ENCODE measurements at regions not wholly inside any gene's neighbourhood (a gene's known extent, or its start where the extent isn't known, plus 50 kb on each side); places are given as distances from the start of the nearest gene placed in this dataset.

DNA sequence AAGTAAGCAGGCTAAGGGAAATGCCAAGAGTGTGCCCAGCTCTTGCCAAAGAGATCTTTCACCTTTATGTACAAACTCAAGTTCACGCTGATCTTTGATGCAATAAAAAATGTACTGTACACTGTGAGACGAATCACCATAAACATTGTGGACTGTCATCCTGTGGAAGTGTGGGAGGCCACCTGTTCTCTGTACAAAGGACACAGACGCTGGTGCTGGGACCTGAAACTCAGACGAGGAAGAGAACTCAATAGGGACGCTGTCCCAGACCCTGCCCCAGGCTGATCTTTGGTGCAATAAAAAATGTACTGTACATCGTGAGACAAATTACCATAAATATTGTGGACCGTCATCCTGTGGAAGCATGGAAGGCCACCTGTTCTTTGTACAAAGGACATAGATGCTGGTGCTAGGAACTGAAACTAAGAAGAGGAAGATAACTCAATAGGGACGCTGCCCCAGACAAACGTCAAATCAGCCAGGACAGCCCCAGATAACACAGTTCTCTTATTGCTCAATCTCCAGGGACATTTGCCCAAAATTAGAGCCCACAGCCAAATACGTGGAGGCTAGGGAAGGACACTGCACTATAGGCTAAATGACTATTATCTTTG is 312.7 kb upstream of the SGK1 start:
- WGBS, 2 donors (ENCODE audit: extremely low coverage in 2 of 2, insufficient read length in 2 of 2, insufficient replicate concordance in 1 of 2) = no CpG with 5 or more reads among the region's 10 CpGs
- no peak overlapping the region for H3K27ac ChIP-seq (replicated peaks; ENCODE audit: low read length)
- no peak overlapping the region for H2AFZ ChIP-seq (ENCODE audit: low read length)
- no peaks in the 10 kb centered on the region for H3K27me3 ChIP-seq (ENCODE audit: control insufficient read depth in 3 of 3, insufficient read depth in 3 of 3, low read depth in 1 of 3, low read length in 3 of 3)
- H3K9ac ChIP-seq (ENCODE audit: low read depth, low read length, poor library complexity) = no peak overlapping the region
- H3K36me3 ChIP-seq (replicated peaks in 1 of 2; ENCODE audit: control insufficient read depth in 2 of 2, insufficient read depth in 2 of 2, low read length in 2 of 2) = no peaks in the 10 kb centered on the region
- no peak overlapping the region for H4K91ac ChIP-seq (ENCODE audit: low read depth, low read length, poor library complexity)
- no peaks in the 10 kb centered on the region for H3K79me1 ChIP-seq (ENCODE audit: low read depth, low read length)
- no peak overlapping the region for H2BK12ac ChIP-seq (ENCODE audit: low read length)
- H3K4me1 ChIP-seq (ENCODE audit: control insufficient read depth in 2 of 2, insufficient read depth in 1 of 2, low read depth in 1 of 2, low read length in 2 of 2) = no peaks in the 10 kb centered on the region
- DNase-seq (ENCODE audit: low spot score) = no peak
- no peak overlapping the region for H2BK120ac ChIP-seq (ENCODE audit: low read depth, low read length)
- no peak overlapping the region for H2AK5ac ChIP-seq (ENCODE audit: low read depth, low read length)
- H3K9me3 ChIP-seq (replicated peaks in 1 of 2; ENCODE audit: control insufficient read depth in 2 of 2, insufficient read depth in 1 of 2, low read depth in 1 of 2, low read length in 2 of 2) = no peaks in the 10 kb centered on the region
- H2BK5ac ChIP-seq (ENCODE audit: low read length) = no peak overlapping the region
- H3K18ac ChIP-seq (ENCODE audit: low read length) = no peak overlapping the region
- no peak overlapping the region for H2BK15ac ChIP-seq (ENCODE audit: low read length)
- H3K4me3 ChIP-seq (ENCODE audit: low read length in 2 of 2) = no peak overlapping the region
- H4K8ac ChIP-seq (ENCODE audit: low read depth, low read length) = no peak overlapping the region
- H3K14ac ChIP-seq (ENCODE audit: low read length) = no peak overlapping the region
- no peak overlapping the region for H3K4me2 ChIP-seq (ENCODE audit: insufficient read depth, low read length, poor library complexity, severe bottlenecking)
- H3K4ac ChIP-seq (ENCODE audit: low read length) = no peak overlapping the region
- no peak overlapping the region for H3K23ac ChIP-seq (ENCODE audit: low read depth, low read length, poor library complexity)

DNA sequence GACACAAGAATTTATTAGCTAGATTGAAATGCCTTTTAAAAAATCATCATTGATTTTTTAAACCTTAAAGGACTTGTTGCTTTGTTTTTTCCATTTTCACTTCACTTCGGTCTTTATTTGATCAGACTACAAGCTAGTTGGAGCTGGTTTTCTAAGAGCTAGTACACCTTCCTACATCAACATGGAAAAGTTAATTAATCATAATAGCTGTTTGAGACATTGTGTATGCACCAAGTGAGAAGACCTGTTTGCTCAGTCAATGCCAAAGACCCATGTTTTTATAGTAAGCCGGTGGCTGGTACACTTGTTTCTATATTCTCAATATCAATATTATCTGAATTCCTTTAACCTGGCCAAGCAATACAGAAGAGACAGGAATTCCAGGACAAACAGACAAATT is 310.2 kb upstream of the SGK1 start:
- no peaks in the 10 kb centered on the region for H3K9me3 ChIP-seq (replicated peaks in 1 of 2; ENCODE audit: control insufficient read depth in 2 of 2, insufficient read depth in 1 of 2, low read depth in 1 of 2, low read length in 2 of 2)
- no peak for DNase-seq (ENCODE audit: low spot score)
- no peak overlapping the region for H4K91ac ChIP-seq (ENCODE audit: low read depth, low read length, poor library complexity)
- H3K27ac ChIP-seq (replicated peaks; ENCODE audit: low read length) = no peak overlapping the region
- no peak overlapping the region for H2AK5ac ChIP-seq (ENCODE audit: low read depth, low read length)
- peaks cover 0 to 2% of the 10 kb centered on the region in 2 donors for H3K4me1 ChIP-seq (ENCODE audit: control insufficient read depth in 2 of 2, insufficient read depth in 1 of 2, low read depth in 1 of 2, low read length in 2 of 2)
- peaks cover 0 to 3% (median 0%) of the 10 kb centered on the region in 3 experiments for H3K27me3 ChIP-seq (ENCODE audit: control insufficient read depth in 3 of 3, insufficient read depth in 3 of 3, low read depth in 1 of 3, low read length in 3 of 3)
- WGBS, 2 donors (ENCODE audit: extremely low coverage in 2 of 2, insufficient read length in 2 of 2, insufficient replicate concordance in 1 of 2) = no CpG with 5 or more reads among the region's 2 CpGs
- no peak overlapping the region for H3K23ac ChIP-seq (ENCODE audit: low read depth, low read length, poor library complexity)
- H3K79me1 ChIP-seq (ENCODE audit: low read depth, low read length) = no peaks in the 10 kb centered on the region
- H3K4ac ChIP-seq (ENCODE audit: low read length) = no peak overlapping the region
- H3K9ac ChIP-seq (ENCODE audit: low read depth, low read length, poor library complexity) = no peak overlapping the region
- no peak overlapping the region for H3K14ac ChIP-seq (ENCODE audit: low read length)
- H3K36me3 ChIP-seq (replicated peaks in 1 of 2; ENCODE audit: control insufficient read depth in 2 of 2, insufficient read depth in 2 of 2, low read length in 2 of 2) = no peaks in the 10 kb centered on the region
- no peak overlapping the region for H4K8ac ChIP-seq (ENCODE audit: low read depth, low read length)
- H3K4me3 ChIP-seq (ENCODE audit: low read length in 2 of 2) = no peak overlapping the region
- H2BK12ac ChIP-seq (ENCODE audit: low read length) = no peak overlapping the region
- H2BK15ac ChIP-seq (ENCODE audit: low read length) = no peak overlapping the region
- H3K4me2 ChIP-seq (ENCODE audit: insufficient read depth, low read length, poor library complexity, severe bottlenecking) = no peak overlapping the region
- no peak overlapping the region for H2BK120ac ChIP-seq (ENCODE audit: low read depth, low read length)
- no peak overlapping the region for H2BK5ac ChIP-seq (ENCODE audit: low read length)
- no peak overlapping the region for H2AFZ ChIP-seq (ENCODE audit: low read length)
- H3K18ac ChIP-seq (ENCODE audit: low read length) = no peak overlapping the region

DNA sequence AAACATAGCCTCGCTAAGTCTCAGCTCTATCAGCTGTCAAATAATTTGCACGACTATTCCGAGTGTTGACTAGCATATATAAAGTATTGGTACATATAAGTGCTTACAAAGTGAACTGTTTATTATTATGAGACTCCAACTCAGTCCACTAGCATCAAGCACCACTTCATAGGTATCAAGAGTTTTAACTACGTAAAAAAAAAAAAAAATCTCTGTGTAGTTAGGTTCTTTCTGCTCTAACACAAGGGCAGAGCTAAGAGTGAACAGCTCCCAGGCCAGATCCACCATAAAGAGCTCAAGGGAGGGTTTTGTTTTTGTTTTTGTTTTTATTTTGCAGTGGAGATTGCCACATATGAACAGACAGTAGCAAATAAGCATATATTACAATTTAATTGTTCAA is 309.8 kb upstream of the SGK1 start:
- no peak for DNase-seq (ENCODE audit: low spot score)
- no peak overlapping the region for H2BK12ac ChIP-seq (ENCODE audit: low read length)
- no CpG with 5 or more reads among the region's 4 CpGs for WGBS, 2 donors (ENCODE audit: extremely low coverage in 2 of 2, insufficient read length in 2 of 2, insufficient replicate concordance in 1 of 2)

DNA sequence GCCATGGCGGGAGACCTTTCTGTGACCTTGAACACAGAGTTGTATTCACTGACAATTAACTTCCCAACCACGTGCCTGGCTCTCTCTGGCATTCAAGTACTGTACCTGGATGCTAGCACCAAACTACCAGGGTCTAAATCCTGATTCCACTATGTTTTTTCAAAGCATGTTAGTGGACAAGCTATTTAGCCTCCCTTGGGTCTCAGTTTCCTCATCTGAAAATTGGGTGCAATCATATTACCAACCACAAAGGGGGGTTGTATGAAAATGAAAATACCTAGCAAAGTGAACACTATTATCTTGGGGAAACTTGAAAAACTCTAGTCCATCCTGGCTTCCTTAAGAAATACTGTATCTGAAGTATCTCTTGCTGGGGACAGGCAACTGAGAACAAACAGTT is 308.7 kb upstream of the SGK1 start:
- H2AFZ ChIP-seq (ENCODE audit: low read length) = no peak overlapping the region
- no peak overlapping the region for H2BK5ac ChIP-seq (ENCODE audit: low read length)
- H3K9me3 ChIP-seq (replicated peaks in 1 of 2; ENCODE audit: control insufficient read depth in 2 of 2, insufficient read depth in 1 of 2, low read depth in 1 of 2, low read length in 2 of 2) = no peaks in the 10 kb centered on the region
- no peak overlapping the region for H3K27ac ChIP-seq (replicated peaks; ENCODE audit: low read length)
- no peak overlapping the region for H2BK12ac ChIP-seq (ENCODE audit: low read length)
- no peak overlapping the region for H3K4me3 ChIP-seq (ENCODE audit: low read length in 2 of 2)
- H2BK15ac ChIP-seq (ENCODE audit: low read length) = no peak overlapping the region
- no peak overlapping the region for H3K23ac ChIP-seq (ENCODE audit: low read depth, low read length, poor library complexity)
- DNase-seq (ENCODE audit: low spot score) = no peak
- peaks cover 2 to 4% of the 10 kb centered on the region in 2 donors for H3K4me1 ChIP-seq (ENCODE audit: control insufficient read depth in 2 of 2, insufficient read depth in 1 of 2, low read depth in 1 of 2, low read length in 2 of 2)
- H3K4me2 ChIP-seq (ENCODE audit: insufficient read depth, low read length, poor library complexity, severe bottlenecking) = no peak overlapping the region
- H3K4ac ChIP-seq (ENCODE audit: low read length) = no peak overlapping the region
- no peak overlapping the region for H4K91ac ChIP-seq (ENCODE audit: low read depth, low read length, poor library complexity)
- H3K27me3 ChIP-seq (ENCODE audit: control insufficient read depth in 3 of 3, insufficient read depth in 3 of 3, low read depth in 1 of 3, low read length in 3 of 3) = peaks cover 0 to 3% (median 0%) of the 10 kb centered on the region in 3 experiments
- no peaks in the 10 kb centered on the region for H3K79me1 ChIP-seq (ENCODE audit: low read depth, low read length)
- no peaks in the 10 kb centered on the region for H3K36me3 ChIP-seq (replicated peaks in 1 of 2; ENCODE audit: control insufficient read depth in 2 of 2, insufficient read depth in 2 of 2, low read length in 2 of 2)
- H3K18ac ChIP-seq (ENCODE audit: low read length) = no peak overlapping the region
- no peak overlapping the region for H2AK5ac ChIP-seq (ENCODE audit: low read depth, low read length)
- H2BK120ac ChIP-seq (ENCODE audit: low read depth, low read length) = no peak overlapping the region
- no peak overlapping the region for H3K14ac ChIP-seq (ENCODE audit: low read length)
- H4K8ac ChIP-seq (ENCODE audit: low read depth, low read length) = no peak overlapping the region
- H3K9ac ChIP-seq (ENCODE audit: low read depth, low read length, poor library complexity) = no peak overlapping the region
- WGBS, 2 donors (ENCODE audit: extremely low coverage in 2 of 2, insufficient read length in 2 of 2, insufficient replicate concordance in 1 of 2) = no CpG with 5 or more reads among the region's 2 CpGs

More for the DNA sequence above, 309.8 kb upstream of the SGK1 start:
- Histone ChIP-seq H4K91ac (ENCODE audit: low read depth, low read length, poor library complexity) (no peak overlapping the region), H3K4me1 (ENCODE audit: control insufficient read depth in 2 of 2, insufficient read depth in 1 of 2, low read depth in 1 of 2, low read length in 2 of 2) (peaks cover 0 to 2% of the 10 kb centered on the region in 2 donors), H2BK5ac (ENCODE audit: low read length) (no peak overlapping the region), H3K14ac (ENCODE audit: low read length) (no peak overlapping the region), H3K9me3 (replicated peaks in 1 of 2; ENCODE audit: control insufficient read depth in 2 of 2, insufficient read depth in 1 of 2, low read depth in 1 of 2, low read length in 2 of 2) (no peaks in the 10 kb centered on the region), H2AFZ (ENCODE audit: low read length) (no peak overlapping the region), H4K8ac (ENCODE audit: low read depth, low read length) (no peak overlapping the region), H3K79me1 (ENCODE audit: low read depth, low read length) (no peaks in the 10 kb centered on the region), H3K18ac (ENCODE audit: low read length) (no peak overlapping the region), H3K9ac (ENCODE audit: low read depth, low read length, poor library complexity) (no peak overlapping the region), H3K27me3 (ENCODE audit: control insufficient read depth in 3 of 3, insufficient read depth in 3 of 3, low read depth in 1 of 3, low read length in 3 of 3) (peaks cover 0 to 3% (median 0%) of the 10 kb centered on the region in 3 experiments), H2BK15ac (ENCODE audit: low read length) (no peak overlapping the region), H3K4ac (ENCODE audit: low read length) (no peak overlapping the region), H2AK5ac (ENCODE audit: low read depth, low read length) (no peak overlapping the region), H3K23ac (ENCODE audit: low read depth, low read length, poor library complexity) (no peak overlapping the region), H2BK120ac (ENCODE audit: low read depth, low read length) (no peak overlapping the region), H3K36me3 (replicated peaks in 1 of 2; ENCODE audit: control insufficient read depth in 2 of 2, insufficient read depth in 2 of 2, low read length in 2 of 2) (no peaks in the 10 kb centered on the region), H3K4me3 (ENCODE audit: low read length in 2 of 2) (no peak overlapping the region), H3K4me2 (ENCODE audit: insufficient read depth, low read length, poor library complexity, severe bottlenecking) (no peak overlapping the region), H3K27ac (replicated peaks; ENCODE audit: low read length) (no peak overlapping the region)

All from neuronal stem cell (in vitro differentiated cells).